HepG2 (cell line): ENCODE measurements at regions not wholly inside any gene's neighbourhood (a gene's known extent, or its start where the extent isn't known, plus 50 kb on each side); places are given as distances from the start of the nearest gene placed in this dataset.

Experiments used
- ATM ChIP-seq: fragments of 450-650 bp; IDR thresholded peaks from 2 replicates; pipeline ENCODE4 v1.7.1; 2017; ENCODE audit warnings: mild to moderate bottlenecking, borderline replicate concordance
- CBX5 ChIP-seq: sonication (generic); formaldehyde crosslinking; IDR thresholded peaks from 2 replicates; pipeline ENCODE4 v1.4.0; 2020; ENCODE audit warnings: missing genetic modification reagents, borderline replicate concordance
- EED ChIP-seq: sonication (generic); formaldehyde crosslinking; IDR thresholded peaks from 2 replicates; pipeline ENCODE4 v1.5.0; 2020; ENCODE audit warnings: mild to moderate bottlenecking, missing genetic modification reagents
- GATAD1 ChIP-seq: IDR thresholded peaks from 2 replicates; pipeline ENCODE4 v1.6.1; 2016; ENCODE audit warnings: missing genetic modification reagents, missing compliant biosample characterization
- MAFG ChIP-seq: sonication (generic); formaldehyde crosslinking; IDR thresholded peaks from 2 replicates; pipeline ENCODE4 v1.5.1; 2020; ENCODE audit warnings: mild to moderate bottlenecking, missing genetic modification reagents
- MEIS2 ChIP-seq: sonication (generic); formaldehyde crosslinking; IDR thresholded peaks from 2 replicates; pipeline ENCODE4 v1.9.0; 2021; ENCODE audit warnings: mild to moderate bottlenecking, missing genetic modification reagents
- RAD21 ChIP-seq: fragments of 450-650 bp; formaldehyde crosslinking; IDR thresholded peaks from 2 replicates; pipeline ENCODE4 v1.5.0; 2020; ENCODE audit warnings: mild to moderate bottlenecking
- SYNCRIP ChIP-seq: fragments of 200-400 bp; formaldehyde crosslinking; IDR thresholded peaks from 2 replicates; pipeline ENCODE4 v1.6.1; 2018; ENCODE audit warnings: mild to moderate bottlenecking, low read depth, low read length; ENCODE audit not compliant: insufficient read depth
- ZFP62 ChIP-seq: sonication (generic); formaldehyde crosslinking; IDR thresholded peaks from 2 replicates; pipeline ENCODE4 v1.4.0; 2020; ENCODE audit warnings: missing genetic modification reagents
- TF ChIP-seq, protein P1 (sequence below): sonication (generic); formaldehyde crosslinking; IDR thresholded peaks from 2 replicates; pipeline ENCODE4 v1.5.0; 2020; ENCODE audit warnings: mild to moderate bottlenecking, missing genetic modification reagents, moderate library complexity
- TF ChIP-seq, protein P2 (sequence below), 2 experiments: sonication (generic) in 1 of 2; formaldehyde crosslinking in 1 of 2; IDR thresholded peaks; 2 replicates each; pipeline versions ENCODE4 v1.5.1 to v1.6.1; 2011 to 2020; ENCODE audit warnings: borderline replicate concordance in 1 of 2, low read depth in 1 of 2, low read length in 1 of 2, mild to moderate bottlenecking in 1 of 2, missing genetic modification reagents in 1 of 2, moderate library complexity in 1 of 2
- TF ChIP-seq, protein P3 (sequence below): sonication (generic); formaldehyde crosslinking; IDR thresholded peaks from 2 replicates; pipeline ENCODE4 v1.5.0; 2020; ENCODE audit warnings: missing genetic modification reagents
- TF ChIP-seq, protein P4 (sequence below): IDR thresholded peaks from 2 replicates; pipeline ENCODE4 v1.6.1; 2012; ENCODE audit warnings: inconsistent platforms

DNA sequence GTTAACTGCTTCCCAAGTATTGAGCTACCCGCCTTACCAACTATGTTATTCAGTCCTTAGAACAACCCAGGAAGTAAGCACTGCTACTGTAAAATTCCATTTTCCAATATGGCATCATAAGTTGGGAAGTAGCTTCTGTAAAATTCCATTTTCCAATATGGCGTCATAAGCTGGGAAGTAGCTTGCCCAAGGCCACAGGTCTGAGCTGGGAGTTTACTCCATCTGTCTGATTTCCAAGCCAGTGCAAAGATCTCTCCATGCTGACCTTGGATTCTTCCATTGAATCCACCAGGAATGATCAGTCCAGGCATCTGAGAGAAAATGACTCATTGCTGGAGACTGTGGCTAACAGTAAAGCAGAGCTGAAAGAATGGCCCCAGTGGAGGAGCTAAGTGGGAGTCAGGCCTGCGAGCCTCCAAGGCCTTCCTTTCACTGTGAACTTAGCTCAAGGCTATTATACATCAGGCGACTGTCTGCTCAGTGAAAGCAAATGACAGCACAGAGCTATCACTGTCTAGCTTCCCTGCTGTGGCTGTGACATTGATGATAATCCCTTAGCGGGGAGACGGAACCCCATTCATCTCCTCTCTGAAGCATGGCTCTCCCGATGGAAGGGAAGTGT is 430.4 kb downstream of the HAPSTR1 start:
- TF ChIP-seq CBX5 (CRISPR knock-in tag) (no peak), EED (CRISPR knock-in tag) (no peak), RAD21 (no peak), SYNCRIP (no peak), ATM (no peak), GATAD1 (CRISPR knock-in tag) (no peak), MAFG (no peak), MEIS2 (CRISPR knock-in tag) (no peak), ZFP62 (CRISPR knock-in tag) (no peak)
- TF ChIP-seq, protein P1, sequence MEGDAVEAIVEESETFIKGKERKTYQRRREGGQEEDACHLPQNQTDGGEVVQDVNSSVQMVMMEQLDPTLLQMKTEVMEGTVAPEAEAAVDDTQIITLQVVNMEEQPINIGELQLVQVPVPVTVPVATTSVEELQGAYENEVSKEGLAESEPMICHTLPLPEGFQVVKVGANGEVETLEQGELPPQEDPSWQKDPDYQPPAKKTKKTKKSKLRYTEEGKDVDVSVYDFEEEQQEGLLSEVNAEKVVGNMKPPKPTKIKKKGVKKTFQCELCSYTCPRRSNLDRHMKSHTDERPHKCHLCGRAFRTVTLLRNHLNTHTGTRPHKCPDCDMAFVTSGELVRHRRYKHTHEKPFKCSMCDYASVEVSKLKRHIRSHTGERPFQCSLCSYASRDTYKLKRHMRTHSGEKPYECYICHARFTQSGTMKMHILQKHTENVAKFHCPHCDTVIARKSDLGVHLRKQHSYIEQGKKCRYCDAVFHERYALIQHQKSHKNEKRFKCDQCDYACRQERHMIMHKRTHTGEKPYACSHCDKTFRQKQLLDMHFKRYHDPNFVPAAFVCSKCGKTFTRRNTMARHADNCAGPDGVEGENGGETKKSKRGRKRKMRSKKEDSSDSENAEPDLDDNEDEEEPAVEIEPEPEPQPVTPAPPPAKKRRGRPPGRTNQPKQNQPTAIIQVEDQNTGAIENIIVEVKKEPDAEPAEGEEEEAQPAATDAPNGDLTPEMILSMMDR (CRISPR knock-in tag), result no peak
- TF ChIP-seq, protein P2, sequence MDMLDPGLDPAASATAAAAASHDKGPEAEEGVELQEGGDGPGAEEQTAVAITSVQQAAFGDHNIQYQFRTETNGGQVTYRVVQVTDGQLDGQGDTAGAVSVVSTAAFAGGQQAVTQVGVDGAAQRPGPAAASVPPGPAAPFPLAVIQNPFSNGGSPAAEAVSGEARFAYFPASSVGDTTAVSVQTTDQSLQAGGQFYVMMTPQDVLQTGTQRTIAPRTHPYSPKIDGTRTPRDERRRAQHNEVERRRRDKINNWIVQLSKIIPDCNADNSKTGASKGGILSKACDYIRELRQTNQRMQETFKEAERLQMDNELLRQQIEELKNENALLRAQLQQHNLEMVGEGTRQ (IDR thresholded peaks at IDR 0.05; ENCODE audit: low read depth, low read length), result no peak
- TF ChIP-seq, protein P2 (CRISPR knock-in tag; IDR thresholded peaks at IDR 0.05; ENCODE audit: borderline replicate concordance), result no peak
- TF ChIP-seq, protein P3, sequence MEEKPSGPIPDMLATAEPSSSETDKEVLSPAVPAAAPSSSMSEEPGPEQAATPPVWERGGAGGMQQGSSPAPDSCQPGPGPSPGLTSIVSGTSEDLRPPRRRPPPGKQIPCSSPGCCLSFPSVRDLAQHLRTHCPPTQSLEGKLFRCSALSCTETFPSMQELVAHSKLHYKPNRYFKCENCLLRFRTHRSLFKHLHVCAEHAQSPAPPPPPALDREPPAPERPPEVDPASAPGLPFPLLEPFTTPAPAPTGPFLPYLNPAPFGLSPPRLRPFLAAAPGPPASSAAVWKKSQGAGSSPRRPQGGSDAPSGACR, result no peak
- TF ChIP-seq, protein P4, sequence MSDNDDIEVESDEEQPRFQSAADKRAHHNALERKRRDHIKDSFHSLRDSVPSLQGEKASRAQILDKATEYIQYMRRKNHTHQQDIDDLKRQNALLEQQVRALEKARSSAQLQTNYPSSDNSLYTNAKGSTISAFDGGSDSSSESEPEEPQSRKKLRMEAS, result no peak
